H1 (cell line): ENCODE measurements at regions not wholly inside any gene's neighbourhood (a gene's known extent, or its start where the extent isn't known, plus 50 kb on each side); places are given as distances from the start of the nearest gene placed in this dataset.

Experiments
- CTCF ChIA-PET: fragments of 300-600 bp; sonication (Branson Sonifier 250); formaldehyde crosslinking; loops from one replicate; lab custom pipeline; 2021; ENCODE audit not compliant: partially characterized antibody; lab: Charles Lee
- POLR2A ChIA-PET: fragments of 300-600 bp; sonication (Branson Sonifier 250); formaldehyde crosslinking; loops from one replicate; lab custom pipeline; 2021; ENCODE audit warnings: inconsistent platforms; ENCODE audit not compliant: partially characterized antibody; lab: Charles Lee
- DNase-seq, 2 experiments: peaks; one replicate each; pipeline versions ENCODE4 v3.0.0 to v3.0.0-alpha.2; 2010 to 2022; ENCODE audit warnings: low spot score in 2 of 2, low read depth in 1 of 2, mixed read lengths in 1 of 2
- FAIRE-seq: peaks from 2 replicates; lab custom pipeline; 2011; peaks lifted over from hg19 to GRCh38; lab: Jason Lieb, UNC
- H2AFZ ChIP-seq: 2 replicates; pipeline ENCODE4 v1.8.1; 2012; ENCODE audit warnings: low read length, inconsistent platforms
- H2AK5ac ChIP-seq: 2 replicates; pipeline ENCODE4 v1.6.1; 2013; ENCODE audit warnings: low read depth, low read length
- H2BK120ac ChIP-seq: replicated peaks from 2 replicates; pipeline ENCODE3; 2013; ENCODE audit warnings: low read depth, low read length, inconsistent platforms
- H2BK12ac ChIP-seq: 2 replicates; pipeline ENCODE4 v1.6.1; 2013; ENCODE audit warnings: low read depth, low read length
- H2BK15ac ChIP-seq: 2 replicates; pipeline ENCODE4 v1.6.1; 2013; ENCODE audit warnings: low read length
- H2BK20ac ChIP-seq: 2 replicates; pipeline ENCODE4 v1.6.1; 2013; ENCODE audit warnings: low read length
- H2BK5ac ChIP-seq: 2 replicates; pipeline ENCODE4 v1.6.1; 2013; ENCODE audit warnings: low read depth, low read length
- H3K14ac ChIP-seq: 2 replicates; pipeline ENCODE4 v1.6.1; 2013; ENCODE audit warnings: inconsistent platforms; ENCODE audit not compliant: insufficient read length
- H3K18ac ChIP-seq: 2 replicates; pipeline ENCODE4 v1.6.1; 2013; ENCODE audit warnings: low read length; ENCODE audit errors: extremely low read depth
- H3K23ac ChIP-seq: 2 replicates; pipeline ENCODE4 v1.6.1; 2013; ENCODE audit warnings: inconsistent platforms; ENCODE audit not compliant: insufficient read length
- H3K23me2 ChIP-seq: 2 replicates; pipeline ENCODE4 v1.6.1; 2013; ENCODE audit warnings: low read depth, low read length
- H3K27ac ChIP-seq: 2 replicates; pipeline ENCODE4 v1.6.1; 2011; ENCODE audit warnings: low read depth, low read length, inconsistent platforms
- H3K27me3 ChIP-seq, 4 experiments: replicated peaks in 1 of 4; 1 replicate in 1 of 4; 2 replicates in 3 of 4; pipeline versions ENCODE4 v1.6.1 to v1.8.1; 2011 to 2013; ENCODE audit warnings: low read length in 3 of 4, mild to moderate bottlenecking in 3 of 4, inconsistent platforms in 2 of 4, mixed read lengths in 2 of 4, moderate library complexity in 1 of 4; ENCODE audit not compliant: control insufficient read depth in 3 of 4, insufficient read depth in 3 of 4; ENCODE audit errors: extremely low read depth in 1 of 4
- H3K36me3 ChIP-seq, 4 experiments: 2 replicates each; pipeline versions ENCODE4 v1.6.1 to v1.8.1; 2011 to 2013; ENCODE audit warnings: mild to moderate bottlenecking in 4 of 4, low read length in 3 of 4, moderate library complexity in 2 of 4, control low read depth in 1 of 4, inconsistent platforms in 1 of 4; ENCODE audit not compliant: insufficient read depth in 4 of 4, control insufficient read depth in 2 of 4
- H3K4ac ChIP-seq: replicated peaks from 2 replicates; pipeline ENCODE3; 2013; ENCODE audit warnings: low read length, low read depth, mixed read lengths, inconsistent platforms; ENCODE audit not compliant: insufficient read length
- H3K4me1 ChIP-seq, 4 experiments: replicated peaks in 1 of 4; 1 replicate in 1 of 4; 2 replicates in 3 of 4; pipeline versions ENCODE4 v1.6.1 to v1.8.1; 2011 to 2013; ENCODE audit warnings: low read length in 3 of 4, inconsistent platforms in 2 of 4, mixed read lengths in 1 of 4; ENCODE audit not compliant: insufficient read depth in 4 of 4, control insufficient read depth in 3 of 4
- H3K4me2 ChIP-seq, 2 experiments: 2 replicates each; pipeline versions ENCODE4 v1.6.1 to v1.8.1; 2011 to 2013; ENCODE audit warnings: low read depth in 2 of 2, low read length in 2 of 2, control low read depth in 1 of 2, inconsistent platforms in 1 of 2, mild to moderate bottlenecking in 1 of 2; ENCODE audit not compliant: insufficient read depth in 1 of 2
- H3K4me3 ChIP-seq, 4 experiments: fragments of 200-600, 300-600 bp in 1 of 4; sonication (generic), shearing (Covaris generic), sonication (Bioruptor Twin) in 1 of 4; 2 replicates each; pipeline versions ENCODE4 v1.5.1 to v1.8.1; 2011 to 2016; ENCODE audit warnings: low read length in 4 of 4, low read depth in 3 of 4, control low read depth in 2 of 4, inconsistent platforms in 2 of 4, mild to moderate bottlenecking in 2 of 4, mixed read lengths in 1 of 4, moderate library complexity in 1 of 4; ENCODE audit not compliant: insufficient read depth in 2 of 4; ENCODE audit errors: extremely low read depth in 1 of 4
- H3K56ac ChIP-seq: replicated peaks from 2 replicates; pipeline ENCODE3; 2013; ENCODE audit warnings: low read depth, mild to moderate bottlenecking, mixed read lengths, low read length, inconsistent platforms; ENCODE audit not compliant: insufficient read length
- H3K79me1 ChIP-seq: 2 replicates; pipeline ENCODE4 v1.6.1; 2013; ENCODE audit warnings: low read depth, low read length, control low read depth
- H3K79me2 ChIP-seq, 2 experiments: 2 replicates each; pipeline versions ENCODE4 v1.6.1 to v1.8.1; 2012 to 2013; ENCODE audit warnings: low read length in 2 of 2, mild to moderate bottlenecking in 2 of 2, inconsistent platforms in 1 of 2; ENCODE audit not compliant: insufficient read depth in 2 of 2, control insufficient read depth in 1 of 2
- H3K9ac ChIP-seq, 4 experiments: replicated peaks in 1 of 4; 1 replicate in 1 of 4; 2 replicates in 3 of 4; pipeline versions ENCODE4 v1.6.1 to v1.8.1; 2011 to 2013; ENCODE audit warnings: low read depth in 3 of 4, low read length in 3 of 4, control low read depth in 2 of 4, mild to moderate bottlenecking in 2 of 4, moderate library complexity in 2 of 4, inconsistent platforms in 1 of 4; ENCODE audit errors: extremely low read depth in 1 of 4
- H3K9me3 ChIP-seq, 2 experiments: 2 replicates each; pipeline versions ENCODE4 v1.6.1 to v1.8.1; 2012 to 2013; ENCODE audit warnings: mild to moderate bottlenecking in 2 of 2, moderate library complexity in 2 of 2, control low read depth in 1 of 2, inconsistent platforms in 1 of 2, low read depth in 1 of 2, low read length in 1 of 2, mixed read lengths in 1 of 2; ENCODE audit not compliant: insufficient read depth in 2 of 2
- H4K20me1 ChIP-seq, 2 experiments: replicated peaks in 1 of 2; 2 replicates each; pipeline versions ENCODE3 to v1.8.1; 2011 to 2013; ENCODE audit warnings: inconsistent platforms in 2 of 2, low read length in 2 of 2, mild to moderate bottlenecking in 1 of 2; ENCODE audit not compliant: insufficient read depth in 2 of 2, control insufficient read depth in 1 of 2
- H4K5ac ChIP-seq: 2 replicates; pipeline ENCODE4 v1.6.1; 2013; ENCODE audit warnings: low read length, low read depth, mixed read lengths, inconsistent platforms; ENCODE audit not compliant: insufficient read length
- H4K8ac ChIP-seq: 2 replicates; pipeline ENCODE4 v1.8.0; 2013; ENCODE audit warnings: mild to moderate bottlenecking, moderate library complexity, low read length, inconsistent platforms; ENCODE audit not compliant: insufficient read depth; ENCODE audit errors: extremely low read depth
- H4K91ac ChIP-seq: replicated peaks from 2 replicates; pipeline ENCODE3; 2013; ENCODE audit warnings: low read length, mixed read lengths, inconsistent platforms; ENCODE audit not compliant: insufficient read length
- CBX5 ChIP-seq: fragments of 300-800, 300-1000 bp; sonication (generic); IDR thresholded peaks from 2 replicates; pipeline ENCODE4 v1.7.1; 2016; ENCODE audit warnings: antibody characterized with exemption, low read length, low read depth
- CEBPB ChIP-seq: IDR thresholded peaks from 2 replicates; pipeline ENCODE4 v1.6.1; 2012; ENCODE audit warnings: low read depth, low read length
- RXRA ChIP-seq: IDR thresholded peaks from 2 replicates; pipeline ENCODE4 v1.6.1; 2011; ENCODE audit warnings: low read depth, mild to moderate bottlenecking, low read length, moderate library complexity; ENCODE audit not compliant: insufficient read depth
- WGBS, 2 experiments: shearing (Covaris generic) in 1 of 2; methylation state at CpG; one replicate each; pipeline versions ENCODE4 v1.1.6 to v1.1.7; 2013 to 2015; ENCODE audit warnings: low lambda C conversion rate in 2 of 2, mixed read lengths in 2 of 2, inconsistent platforms in 1 of 2, low coverage in 1 of 2, missing lambda C conversion rate in 1 of 2; ENCODE audit not compliant: insufficient replicate concordance in 2 of 2, insufficient coverage in 1 of 2, insufficient read length in 1 of 2; ENCODE audit errors: extremely low coverage in 1 of 2, missing lambda C conversion rate in 1 of 2; 5-methylcytosine and 5-hydroxymethylcytosine counted together

DNA sequence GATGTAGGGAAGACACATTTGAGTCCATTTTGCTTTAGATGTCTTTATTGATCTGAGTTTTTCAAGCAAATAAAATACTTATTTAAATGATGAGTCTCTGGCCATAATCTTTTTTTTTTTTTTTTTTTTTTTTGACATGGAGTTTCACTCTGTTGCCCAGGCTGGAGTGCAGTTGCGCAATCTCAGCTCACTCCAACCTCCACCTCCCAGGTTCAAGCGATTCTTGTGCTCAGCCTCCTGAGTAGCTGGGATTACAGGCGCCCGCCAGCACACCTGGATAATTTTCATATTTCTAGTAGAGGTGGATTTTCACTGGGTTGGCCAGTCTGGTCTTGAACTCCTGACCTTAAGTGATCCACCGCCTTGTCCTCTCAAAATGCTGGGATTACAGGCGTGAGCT, 194.5 kb upstream of the MAD2L1 start:
- no peak overlapping the region for H2AFZ ChIP-seq
- CTCF ChIA-PET = interaction anchor here (0.6 kb wide), 1 partner anchor 1047 kb away, joined by 3 read pairs; no protein-coding TSS in a partner anchor
- no peak overlapping the region for H3K9ac ChIP-seq
- H3K56ac ChIP-seq = no peak overlapping the region
- H3K79me1 ChIP-seq = no peaks in the 10 kb centered on the region
- no peak overlapping the region for H2BK120ac ChIP-seq
- no peak overlapping the region for H4K91ac ChIP-seq
- no peak overlapping the region for H2AK5ac ChIP-seq
- POLR2A ChIA-PET = interaction anchor here (0.7 kb wide), 1 partner anchor 443 kb away, joined by 3 read pairs; no protein-coding TSS in a partner anchor
- no peaks in the 10 kb centered on the region for H3K23me2 ChIP-seq
- no peaks in the 10 kb centered on the region for H3K36me3 ChIP-seq
- 89% methylated on average over 6 of the region's 6 CpGs; no CpG with 5 or more reads in 1 of the 2 experiments for WGBS, 2 experiments
- no peak overlapping the region for H2BK5ac ChIP-seq
- DNase-seq (no peak), FAIRE-seq (no peak)
- no peaks in the 10 kb centered on the region for H4K20me1 ChIP-seq
- TF ChIP-seq RXRA = no peak
- TF ChIP-seq CBX5 = no peak
- peak; percentile 93 for TF ChIP-seq CEBPB
- H3K4me1 ChIP-seq = no peaks in the 10 kb centered on the region; a peak in 1 of 7 replicates
- no peaks in the 10 kb centered on the region for H3K9me3 ChIP-seq
- no peak overlapping the region for H3K23ac ChIP-seq
- no peaks in the 10 kb centered on the region for H3K79me2 ChIP-seq
- no peak overlapping the region for H4K8ac ChIP-seq
- no peak overlapping the region for H4K5ac ChIP-seq
- no peaks in the 10 kb centered on the region for H3K27me3 ChIP-seq
- H3K4me2 ChIP-seq = no peak overlapping the region
- H3K27ac ChIP-seq = no peak overlapping the region
- no peak overlapping the region for H2BK20ac ChIP-seq
- H3K4me3 ChIP-seq = no peak overlapping the region
- no peak overlapping the region for H2BK12ac ChIP-seq
- H2BK15ac ChIP-seq = no peak overlapping the region
- H3K18ac ChIP-seq = no peak overlapping the region
- H3K4ac ChIP-seq = no peak overlapping the region
- no peak overlapping the region for H3K14ac ChIP-seq
